MM.1S (cell line): ENCODE measurements at regions not wholly inside any gene's neighbourhood (a gene's known extent, or its start where the extent isn't known, plus 50 kb on each side); places are given as distances from the start of the nearest gene placed in this dataset.

Experiments
- DNase-seq: peaks from one replicate; pipeline ENCODE4 v3.0.0-alpha.2; 2015
- H2AFZ ChIP-seq: fragments of 300-600 bp; sonication (generic); 2 replicates; pipeline ENCODE4 v1.6.0; 2016; ENCODE audit warnings: antibody characterized with exemption, low read length
- H3F3A ChIP-seq: fragments of 300-600 bp; sonication (generic); 2 replicates; pipeline ENCODE4 v1.6.1; 2016; ENCODE audit warnings: mild to moderate bottlenecking, antibody characterized with exemption, low read length, moderate library complexity, mixed read lengths; ENCODE audit not compliant: insufficient read depth
- H3K27ac ChIP-seq: fragments of 300-600 bp; sonication (generic); 2 replicates; pipeline ENCODE4 v1.5.1; 2016; ENCODE audit warnings: mild to moderate bottlenecking, low read length
- H3K27me3 ChIP-seq: fragments of 300-600 bp; sonication (generic); replicated peaks from 2 replicates; pipeline ENCODE4 v1.6.0; 2016; ENCODE audit warnings: low read length; ENCODE audit not compliant: insufficient read depth
- H3K36me3 ChIP-seq: fragments of 300-600 bp; sonication (generic); replicated peaks from 2 replicates; pipeline ENCODE4 v1.6.1; 2016; ENCODE audit warnings: mild to moderate bottlenecking, low read length, mixed read lengths; ENCODE audit not compliant: insufficient read depth
- H3K4me1 ChIP-seq: fragments of 300-600 bp; sonication (generic); 2 replicates; pipeline ENCODE4 v1.6.1; 2016; ENCODE audit warnings: low read length, mixed read lengths
- H3K4me2 ChIP-seq: fragments of 300-600 bp; sonication (generic); 2 replicates; pipeline ENCODE4 v1.6.0; 2016; ENCODE audit warnings: low read depth, low read length
- H3K4me3 ChIP-seq: fragments of 300-600 bp; sonication (generic); 2 replicates; pipeline ENCODE4 v1.5.1; 2016; ENCODE audit warnings: low read length, mixed read lengths
- H3K79me2 ChIP-seq: fragments of 300-600 bp; sonication (generic); 2 replicates; pipeline ENCODE4 v1.6.1; 2016; ENCODE audit warnings: mixed run types, low read length, mixed read lengths
- H3K9ac ChIP-seq: fragments of 300-600 bp; sonication (generic); 2 replicates; pipeline ENCODE4 v1.6.1; 2016; ENCODE audit warnings: low read length, mixed read lengths
- H3K9me2 ChIP-seq: fragments of 300-600 bp; sonication (generic); replicated peaks from 2 replicates; pipeline ENCODE4 v1.6.1; 2016; ENCODE audit warnings: mild to moderate bottlenecking, low read length, mixed read lengths; ENCODE audit not compliant: insufficient read depth
- H3K9me3 ChIP-seq: fragments of 300-600 bp; sonication (generic); replicated peaks from 2 replicates; pipeline ENCODE4 v1.6.1; 2016; ENCODE audit warnings: mild to moderate bottlenecking, low read length, mixed read lengths; ENCODE audit not compliant: insufficient read depth
- H4K20me1 ChIP-seq: fragments of 300-600 bp; sonication (generic); 2 replicates; pipeline ENCODE4 v1.6.1; 2016; ENCODE audit warnings: mild to moderate bottlenecking, low read length, moderate library complexity, mixed read lengths; ENCODE audit not compliant: insufficient read depth
- CTCF ChIP-seq: fragments of 300-600 bp; sonication (generic); IDR thresholded peaks from 2 replicates; pipeline ENCODE4 v1.5.1; 2016; ENCODE audit warnings: antibody characterized with exemption, low read length, mixed read lengths
- EZH2 ChIP-seq: fragments of 300-600 bp; sonication (generic); optimal IDR thresholded peaks from 2 replicates; pipeline ENCODE3; 2017; ENCODE audit warnings: low read depth, mild to moderate bottlenecking, antibody characterized with exemption, low read length, mixed read lengths
- EZH2phosphoT487 ChIP-seq: fragments of 300-600 bp; sonication (generic); IDR thresholded peaks from 2 replicates; pipeline ENCODE4 v1.6.1; 2018; ENCODE audit warnings: antibody characterized with exemption, low read length

GRCh38 chr20:48558906-48559305 is 268.9 kb downstream of the PREX1 start:
- H3K4me1 ChIP-seq = no peaks in the 10 kb centered on the region
- no peak overlapping the region for H3K27ac ChIP-seq
- H3K79me2 ChIP-seq = no peaks in the 10 kb centered on the region
- H3K9me2 ChIP-seq = no peaks in the 10 kb centered on the region
- no peak overlapping the region for H3K4me2 ChIP-seq
- TF ChIP-seq EZH2 = no peak
- TF ChIP-seq CTCF = no peak
- TF ChIP-seq EZH2phosphoT487 = no peak
- H3K27me3 ChIP-seq = no peaks in the 10 kb centered on the region
- no peak for DNase-seq
- H3K9me3 ChIP-seq = no peaks in the 10 kb centered on the region
- no peaks in the 10 kb centered on the region for H3F3A ChIP-seq
- H3K9ac ChIP-seq = no peak overlapping the region
- no peaks in the 10 kb centered on the region for H3K36me3 ChIP-seq
- no peak overlapping the region for H3K4me3 ChIP-seq
- H4K20me1 ChIP-seq = no peaks in the 10 kb centered on the region
- H2AFZ ChIP-seq = no peak overlapping the region

DNA sequence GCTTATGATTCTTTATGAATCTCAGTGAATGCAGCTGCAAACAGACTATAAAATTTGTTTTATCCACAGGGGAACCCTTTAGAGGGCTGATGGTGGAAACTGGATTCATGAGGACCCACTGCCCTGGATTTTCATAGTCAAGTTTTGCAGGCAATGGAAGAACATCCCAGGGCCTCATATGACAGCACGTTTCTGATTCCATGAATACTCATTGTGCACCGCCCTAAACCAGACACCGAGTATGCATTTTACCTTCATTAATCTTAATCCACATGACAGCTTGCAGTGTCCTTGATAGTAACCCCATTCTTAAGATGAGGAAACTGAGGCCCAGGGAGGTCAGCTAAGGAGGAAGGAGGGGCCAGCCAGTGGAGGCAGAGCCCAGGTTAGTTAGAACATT is 270.4 kb downstream of the PREX1 start:
- Histone ChIP-seq H3K9me3 (no peaks in the 10 kb centered on the region), H3K27ac (no peak overlapping the region), H3K4me1 (no peaks in the 10 kb centered on the region), H3K4me3 (no peak overlapping the region), H3K27me3 (no peaks in the 10 kb centered on the region), H3K4me2 (no peak overlapping the region), H3K9ac (no peak overlapping the region), H3K36me3 (no peaks in the 10 kb centered on the region), H3K9me2 (no peaks in the 10 kb centered on the region), H2AFZ (no peak overlapping the region), H3K79me2 (no peaks in the 10 kb centered on the region), H4K20me1 (no peaks in the 10 kb centered on the region), H3F3A (no peaks in the 10 kb centered on the region)
- no peak for TF ChIP-seq EZH2phosphoT487
- TF ChIP-seq CTCF = no peak
- TF ChIP-seq EZH2 = no peak
- no peak for DNase-seq

- Histone ChIP-seq H3K27me3 (no peaks in the 10 kb centered on the region), H3F3A (no peaks in the 10 kb centered on the region), H3K79me2 (no peaks in the 10 kb centered on the region), H3K9ac (no peak overlapping the region), H2AFZ (no peak overlapping the region), H3K27ac (no peak overlapping the region), H3K4me3 (no peak overlapping the region), H3K9me3 (no peaks in the 10 kb centered on the region), H4K20me1 (no peaks in the 10 kb centered on the region), H3K4me2 (no peak overlapping the region), H3K4me1 (no peaks in the 10 kb centered on the region), H3K36me3 (no peaks in the 10 kb centered on the region), H3K9me2 (no peaks in the 10 kb centered on the region)
- no peak for TF ChIP-seq EZH2
- TF ChIP-seq CTCF = no peak
- no peak for TF ChIP-seq EZH2phosphoT487
- no peak for DNase-seq
Measured at GRCh38 chr20:48556956-48557355, 270.8 kb downstream of the PREX1 start.
